Hepatic stellate cell (primary cell): ENCODE measurements at regions not wholly inside any gene's neighbourhood (a gene's known extent, or its start where the extent isn't known, plus 50 kb on each side); places are given as distances from the start of the nearest gene placed in this dataset.

Source experiments
- DNase-seq: peaks from one replicate; pipeline ENCODE4 v3.0.0; 2011; ENCODE audit warnings: low spot score

- DNase-seq: peak; percentile 43
These were observed 108.1 kb downstream of the DHX15 start for GRCh38 chr4:24476282-24476681.

GRCh38 chr4:24475756-24476155, 108.6 kb downstream of the DHX15 start:
- no peak for DNase-seq

GRCh38 chr4:24473309-24473721, 111.0 kb downstream of the DHX15 start:
- DNase-seq: peak; percentile 43

GRCh38 chr4:24472514-24473308, 111.6 kb downstream of the DHX15 start:
- DNase-seq: peak; percentile 84

- DNase-seq: no peak
These were observed 112.2 kb downstream of the DHX15 start for GRCh38 chr4:24472161-24472510.

GRCh38 chr4:24471486-24472160, 112.7 kb downstream of the DHX15 start:
- DNase-seq: no peak

GRCh38 chr4:24470666-24471485, 113.5 kb downstream of the DHX15 start:
- DNase-seq: peak; percentile 42

GRCh38 chr4:24468071-24468470, 116.3 kb downstream of the DHX15 start:
- DNase-seq: no peak

- DNase-seq: no peak
These were observed 119.8 kb downstream of the DHX15 start for GRCh38 chr4:24464566-24464965.

- no peak for DNase-seq
These were observed 127.9 kb downstream of the DHX15 start for GRCh38 chr4:24456431-24456830.

- DNase-seq: no peak
These were observed 130.4 kb downstream of the DHX15 start for GRCh38 chr4:24453951-24454350.

GRCh38 chr4:24451870-24452269, 132.5 kb downstream of the DHX15 start:
- DNase-seq: no peak

GRCh38 chr4:24443200-24443599, 141.2 kb downstream of the DHX15 start:
- no peak for DNase-seq

- no peak for DNase-seq
These were observed 143.6 kb downstream of the DHX15 start for GRCh38 chr4:24440765-24441164.

GRCh38 chr4:24434241-24434640, 150.1 kb downstream of the DHX15 start:
- DNase-seq: no peak

- DNase-seq: no peak
These were observed 150.7 kb downstream of the DHX15 start for GRCh38 chr4:24433515-24434214.

GRCh38 chr4:24428850-24429249, 155.5 kb downstream of the DHX15 start:
- DNase-seq: no peak

- DNase-seq: no peak
These were observed 157.8 kb downstream of the DHX15 start for GRCh38 chr4:24426557-24426956.

GRCh38 chr4:24425863-24426262, 158.5 kb downstream of the DHX15 start:
- DNase-seq: no peak

GRCh38 chr4:24423670-24424069, 160.7 kb downstream of the DHX15 start:
- no peak for DNase-seq

- no peak for DNase-seq
These were observed 161.7 kb downstream of the DHX15 start for GRCh38 chr4:24422644-24423043.
